ENCODE measurements at regions not wholly inside any gene's neighbourhood (a gene's known extent, or its start where the extent isn't known, plus 50 kb on each side); places are given as distances from the start of the nearest gene placed in this dataset.

DNA sequence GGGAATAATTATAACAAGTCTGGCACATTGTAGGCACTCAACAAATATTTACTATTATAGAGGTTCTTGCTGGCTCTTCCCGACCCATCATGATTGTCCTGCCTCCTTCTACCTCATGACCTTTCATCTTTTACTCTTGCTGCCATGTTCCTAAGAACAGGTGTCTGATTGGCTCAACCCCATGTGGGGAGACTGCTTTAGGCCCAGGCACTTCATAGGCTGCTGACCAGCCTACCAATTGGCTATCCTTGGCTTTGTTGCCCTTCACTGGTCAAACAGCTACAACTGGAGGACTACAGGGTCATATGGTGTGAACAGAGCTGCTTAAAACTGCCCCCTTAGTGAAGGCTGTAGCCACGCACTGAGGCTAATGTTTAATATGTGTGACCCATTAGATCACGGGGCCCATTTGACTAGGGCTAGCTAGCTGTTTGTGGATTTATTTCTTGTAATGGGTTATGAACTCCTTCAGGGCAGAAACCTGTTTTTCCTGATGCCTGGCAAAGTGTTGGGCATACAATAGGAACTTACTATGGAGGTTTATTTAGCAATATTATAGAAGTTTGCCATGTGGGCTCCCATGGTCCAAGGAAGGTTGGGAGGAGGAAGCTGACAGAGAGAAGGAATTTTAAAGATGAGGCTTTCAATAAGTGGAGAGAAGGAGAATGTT lies 239.9 kb upstream of the TBC1D5 start:
- no peak overlapping the region for H3K4me3 ChIP-seq (ENCODE audit: low read depth, low read length)
- no peak for DNase-seq (ENCODE audit: low read depth)
- TF ChIP-seq, protein P1, sequence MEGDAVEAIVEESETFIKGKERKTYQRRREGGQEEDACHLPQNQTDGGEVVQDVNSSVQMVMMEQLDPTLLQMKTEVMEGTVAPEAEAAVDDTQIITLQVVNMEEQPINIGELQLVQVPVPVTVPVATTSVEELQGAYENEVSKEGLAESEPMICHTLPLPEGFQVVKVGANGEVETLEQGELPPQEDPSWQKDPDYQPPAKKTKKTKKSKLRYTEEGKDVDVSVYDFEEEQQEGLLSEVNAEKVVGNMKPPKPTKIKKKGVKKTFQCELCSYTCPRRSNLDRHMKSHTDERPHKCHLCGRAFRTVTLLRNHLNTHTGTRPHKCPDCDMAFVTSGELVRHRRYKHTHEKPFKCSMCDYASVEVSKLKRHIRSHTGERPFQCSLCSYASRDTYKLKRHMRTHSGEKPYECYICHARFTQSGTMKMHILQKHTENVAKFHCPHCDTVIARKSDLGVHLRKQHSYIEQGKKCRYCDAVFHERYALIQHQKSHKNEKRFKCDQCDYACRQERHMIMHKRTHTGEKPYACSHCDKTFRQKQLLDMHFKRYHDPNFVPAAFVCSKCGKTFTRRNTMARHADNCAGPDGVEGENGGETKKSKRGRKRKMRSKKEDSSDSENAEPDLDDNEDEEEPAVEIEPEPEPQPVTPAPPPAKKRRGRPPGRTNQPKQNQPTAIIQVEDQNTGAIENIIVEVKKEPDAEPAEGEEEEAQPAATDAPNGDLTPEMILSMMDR (IDR thresholded peaks at IDR 0.05; ENCODE audit: insufficient read depth, low read length) = no peak

- TF ChIP-seq, protein P1 (IDR thresholded peaks at IDR 0.05; ENCODE audit: insufficient read depth, low read length) = no peak
- DNase-seq (ENCODE audit: low read depth) = no peak
- no peak overlapping the region for H3K4me3 ChIP-seq (ENCODE audit: low read depth, low read length)
Measured at GRCh38 chr3:17980863-17981262, 238.4 kb upstream of the TBC1D5 start.

DNA sequence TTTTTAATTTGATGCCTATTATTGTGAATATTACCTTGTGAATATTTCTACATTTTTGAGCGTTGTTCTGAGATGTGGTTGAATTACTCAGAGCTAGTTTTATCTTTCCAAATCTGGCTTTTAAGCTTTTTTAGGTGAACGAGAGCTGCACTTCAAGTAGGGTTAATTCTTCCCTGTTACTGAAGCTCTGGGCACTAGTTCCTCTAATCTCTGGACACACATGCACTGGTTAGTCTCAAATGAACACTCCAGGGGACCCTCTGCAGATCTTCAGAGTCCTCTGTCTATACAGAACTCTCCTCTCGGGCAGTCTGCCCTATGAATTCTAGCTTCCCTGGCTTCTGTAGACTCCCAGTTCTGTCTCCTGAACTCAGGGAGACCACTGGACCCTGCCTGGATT lies 237.5 kb upstream of the TBC1D5 start:
- no peak overlapping the region for H3K4me3 ChIP-seq (ENCODE audit: low read depth, low read length)
- no peak for DNase-seq (ENCODE audit: low read depth)
- TF ChIP-seq, protein P1 (IDR thresholded peaks at IDR 0.05; ENCODE audit: insufficient read depth, low read length) = no peak

DNA sequence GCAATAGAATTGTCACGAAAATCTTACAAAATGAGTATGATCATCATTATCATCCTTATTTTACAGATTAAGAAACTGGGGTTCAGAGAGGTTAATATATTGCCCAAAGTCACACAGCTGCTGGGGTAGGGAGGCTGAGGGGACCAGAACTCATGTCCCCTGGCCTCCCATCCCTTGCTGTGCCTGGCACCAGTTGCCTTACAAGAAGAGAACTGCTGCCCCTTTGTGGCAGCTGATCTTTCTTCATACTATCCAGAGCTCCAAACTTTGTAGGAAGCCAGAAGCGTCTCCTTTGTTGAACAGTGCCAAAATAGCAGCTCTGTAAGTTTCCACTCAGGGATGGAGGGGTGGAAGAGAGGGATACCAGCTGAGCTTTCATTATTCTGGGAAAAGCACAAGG lies 236.8 kb upstream of the TBC1D5 start:
- DNase-seq (ENCODE audit: low read depth) = peak; percentile 5
- H3K4me3 ChIP-seq (ENCODE audit: low read depth, low read length) = no peak overlapping the region
- TF ChIP-seq, protein P1 (IDR thresholded peaks at IDR 0.05; ENCODE audit: insufficient read depth, low read length) = no peak

DNA sequence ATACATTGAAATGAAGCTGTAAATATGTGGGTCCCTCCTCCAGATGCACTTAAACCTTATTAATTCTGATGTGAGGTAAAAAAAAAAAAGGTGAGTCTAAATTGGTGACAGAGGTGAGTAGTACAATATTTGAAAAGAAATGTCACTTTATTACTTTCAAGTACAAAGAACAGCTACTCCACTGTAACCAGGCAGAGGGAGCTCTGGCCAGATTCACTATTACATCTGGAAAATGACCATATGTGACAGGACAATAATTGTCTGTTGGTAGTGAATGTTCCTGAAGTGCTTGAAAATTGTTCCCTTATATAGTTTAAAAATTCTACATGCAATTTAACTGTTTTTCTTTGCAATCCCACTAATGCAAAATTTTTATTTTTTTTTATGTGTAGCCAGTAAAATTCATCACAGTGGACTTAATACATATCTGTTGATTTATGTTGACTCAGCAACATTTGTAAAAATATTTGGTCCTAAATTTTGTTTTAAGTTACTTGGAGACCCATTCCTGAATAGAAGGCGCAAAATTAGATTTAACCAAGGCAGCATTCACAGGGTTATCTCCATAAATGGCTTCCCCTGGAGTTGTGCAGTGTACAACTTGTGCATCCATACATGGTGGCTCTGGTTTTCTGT lies 231.9 kb upstream of the TBC1D5 start:
- no peak overlapping the region for H3K4me3 ChIP-seq (ENCODE audit: low read depth, low read length)
- TF ChIP-seq, protein P1 (IDR thresholded peaks at IDR 0.05; ENCODE audit: insufficient read depth, low read length) = peak; percentile 31
- peak; percentile 7 for DNase-seq (ENCODE audit: low read depth)

- no peak for DNase-seq (ENCODE audit: low read depth)
- H3K4me3 ChIP-seq (ENCODE audit: low read depth, low read length) = no peak overlapping the region
- TF ChIP-seq, protein P1 (IDR thresholded peaks at IDR 0.05; ENCODE audit: insufficient read depth, low read length) = no peak
Measured at GRCh38 chr3:17972959-17973906, 230.8 kb upstream of the TBC1D5 start.
